PFSK-1 (cell line): ENCODE measurements at regions not wholly inside any gene's neighbourhood (a gene's known extent, or its start where the extent isn't known, plus 50 kb on each side); places are given as distances from the start of the nearest gene placed in this dataset.

Source experiments
- FOXP2 ChIP-seq: optimal IDR thresholded peaks from 2 replicates; pipeline ENCODE3; 2011; ENCODE audit warnings: borderline replicate concordance, control low read depth, inconsistent platforms; ENCODE audit not compliant: insufficient read depth; ENCODE audit errors: extremely low read length, extremely low read depth
- POLR2AphosphoS5 ChIP-seq: IDR thresholded peaks from 2 replicates; pipeline ENCODE4 v1.6.1; 2012; ENCODE audit warnings: low read depth, mild to moderate bottlenecking, control low read depth, low read length, moderate library complexity
- TAF1 ChIP-seq: IDR thresholded peaks from 2 replicates; pipeline ENCODE4 v1.6.1; 2012; ENCODE audit warnings: low read length, control low read depth, borderline replicate concordance; ENCODE audit not compliant: insufficient read depth

GRCh38 chr14:58966997-58967396 is 221.5 kb upstream of the DAAM1 start:
- no peak for TF ChIP-seq TAF1
- TF ChIP-seq FOXP2, result no peak
- no peak for TF ChIP-seq POLR2AphosphoS5
